GM18498 (cell line): ENCODE measurements at regions not wholly inside any gene's neighbourhood (a gene's known extent, or its start where the extent isn't known, plus 50 kb on each side); places are given as distances from the start of the nearest gene placed in this dataset.

Experiments used
- ATAC-seq: cut with Tn5 transposase; IDR thresholded peaks from one replicate; pipeline ENCODE4 v1.9.1; 2021; ENCODE audit warnings: mild to moderate bottlenecking, moderate library complexity; ENCODE audit not compliant: unreplicated experiment

GRCh38 chr1:218525451-218526197 is 180.5 kb downstream of the TGFB2 start:
- ATAC-seq: no peak

GRCh38 chr1:218526198-218526580 is 181.1 kb downstream of the TGFB2 start:
- no peak for ATAC-seq

- no peak for ATAC-seq
Observed at GRCh38 chr1:218527737-218528136, 182.6 kb downstream of the TGFB2 start.

- ATAC-seq: no peak
Observed at GRCh38 chr1:218529646-218530300, 184.6 kb downstream of the TGFB2 start.

DNA sequence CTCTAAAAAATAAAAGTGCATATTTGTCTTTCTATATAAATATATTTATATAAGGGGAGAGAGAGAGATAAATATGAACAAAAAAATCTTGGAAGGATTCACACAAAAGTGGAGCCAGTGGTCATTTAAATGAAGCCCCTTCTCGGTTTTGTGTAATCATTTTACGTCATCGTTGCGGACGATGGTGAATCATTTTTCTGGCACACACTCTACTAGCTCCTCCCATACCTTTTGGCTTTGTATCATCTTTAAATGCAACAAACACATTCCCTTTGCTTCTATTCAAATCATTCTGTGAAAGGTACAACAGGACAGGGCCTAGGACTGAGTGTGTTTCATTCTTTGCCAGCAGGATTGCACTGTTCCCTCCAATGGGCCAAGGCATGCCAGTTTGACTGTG is 186.8 kb downstream of the TGFB2 start:
- no peak for ATAC-seq

DNA sequence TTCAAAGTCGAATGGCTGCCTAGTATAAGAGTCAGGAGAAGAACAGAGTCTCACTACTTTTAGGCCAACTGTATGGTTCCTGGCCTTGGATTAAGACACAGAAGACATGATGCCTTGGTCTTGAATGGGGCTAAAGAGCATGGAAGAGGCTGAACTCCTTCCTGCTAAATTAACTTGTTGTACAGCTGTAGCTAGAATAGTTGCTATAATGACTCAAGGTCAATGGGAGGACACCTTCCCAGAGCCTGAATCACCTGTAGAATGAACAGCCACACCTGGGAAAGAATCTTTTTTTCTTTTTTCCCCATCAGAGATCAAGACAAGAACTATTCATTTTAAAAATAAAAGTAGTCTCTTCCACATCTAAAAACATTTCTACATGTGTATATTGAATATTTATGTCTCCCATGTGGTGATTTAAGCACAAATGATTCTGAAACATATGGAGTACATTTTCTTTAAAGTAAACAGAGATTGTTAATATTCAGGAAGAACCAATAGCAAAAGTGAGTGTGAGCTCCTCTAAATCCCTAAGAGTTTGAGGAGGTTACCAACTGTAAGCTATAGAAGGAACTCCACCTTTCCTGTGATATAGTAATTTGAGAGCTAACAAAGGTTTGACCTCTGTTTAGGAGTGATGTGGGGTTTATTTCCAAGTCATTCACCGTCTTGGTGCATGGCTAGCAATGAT is 191.3 kb downstream of the TGFB2 start:
- no peak for ATAC-seq

DNA sequence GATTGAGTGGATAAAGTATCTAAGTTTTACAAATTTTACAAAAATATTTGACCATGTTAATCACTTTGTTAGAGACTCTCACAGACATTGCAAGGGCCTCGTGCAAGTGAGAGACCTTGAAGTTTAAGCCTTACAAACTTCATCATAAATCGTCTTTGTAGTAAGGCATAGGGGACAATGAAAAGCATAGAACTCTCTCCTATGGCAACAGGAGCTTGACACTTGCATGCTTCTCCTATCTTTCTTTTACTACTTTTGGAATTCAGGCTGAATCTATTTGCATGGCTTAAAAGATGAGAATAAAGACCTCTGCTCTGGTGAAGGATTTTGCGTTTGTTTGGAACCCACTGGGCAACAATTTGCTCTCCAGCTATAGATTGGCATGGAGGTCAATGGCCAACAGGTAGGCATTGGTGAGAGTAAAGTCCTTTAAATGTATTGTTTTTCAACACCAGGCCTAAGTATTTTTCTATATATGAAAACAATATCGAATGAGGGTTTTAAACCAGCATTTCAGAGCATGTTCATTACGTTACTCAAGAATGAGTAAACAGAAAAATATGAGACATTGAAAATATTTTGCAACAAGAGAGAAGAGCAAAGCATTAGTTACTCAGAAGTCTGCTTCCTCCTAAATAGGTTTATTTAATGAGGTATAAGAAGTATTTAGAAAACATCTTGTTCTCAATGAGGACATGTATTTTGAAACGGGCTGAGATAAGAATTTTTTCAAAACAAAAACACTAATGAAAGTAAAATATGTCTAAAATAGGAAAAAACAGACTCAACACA is 192.2 kb downstream of the TGFB2 start:
- no peak for ATAC-seq

DNA sequence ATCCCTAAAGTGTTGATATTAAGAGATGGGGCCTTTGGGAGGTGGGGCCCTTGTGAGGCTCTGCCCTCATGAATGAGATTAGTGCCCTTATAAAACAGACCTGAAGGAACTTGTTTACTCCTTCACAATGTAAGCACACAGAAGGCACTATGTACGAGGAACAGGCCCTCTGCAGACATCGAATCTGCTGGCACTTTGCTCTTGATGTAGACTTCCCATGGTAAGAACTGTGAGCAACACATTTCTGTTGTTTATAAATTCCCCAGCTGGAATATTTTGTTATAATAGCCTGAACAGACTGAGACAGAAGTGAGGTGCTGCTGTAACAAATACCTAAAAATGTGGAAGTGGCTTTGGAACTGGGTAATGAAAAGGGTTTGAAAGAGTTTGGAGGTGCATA is 193.2 kb downstream of the TGFB2 start:
- ATAC-seq: no peak

DNA sequence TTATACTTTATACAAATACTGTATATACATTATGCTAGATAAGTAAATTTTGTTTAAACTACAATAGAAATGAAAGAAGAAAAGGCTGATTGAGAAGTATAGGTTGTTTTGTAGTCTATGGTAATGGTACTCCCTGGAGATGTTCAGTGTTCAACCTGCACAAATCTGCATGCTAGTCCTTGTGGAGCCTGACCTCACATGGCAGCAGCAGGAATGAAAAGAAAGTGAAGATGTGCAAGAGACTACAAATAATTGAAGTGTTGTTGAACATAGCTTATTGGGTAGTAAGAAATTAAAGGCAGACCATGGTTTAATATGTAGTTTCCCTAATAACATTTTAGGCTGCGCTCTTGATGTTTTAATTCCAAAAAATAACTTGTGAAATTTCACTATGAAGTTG is 201.2 kb downstream of the TGFB2 start:
- ATAC-seq: no peak

DNA sequence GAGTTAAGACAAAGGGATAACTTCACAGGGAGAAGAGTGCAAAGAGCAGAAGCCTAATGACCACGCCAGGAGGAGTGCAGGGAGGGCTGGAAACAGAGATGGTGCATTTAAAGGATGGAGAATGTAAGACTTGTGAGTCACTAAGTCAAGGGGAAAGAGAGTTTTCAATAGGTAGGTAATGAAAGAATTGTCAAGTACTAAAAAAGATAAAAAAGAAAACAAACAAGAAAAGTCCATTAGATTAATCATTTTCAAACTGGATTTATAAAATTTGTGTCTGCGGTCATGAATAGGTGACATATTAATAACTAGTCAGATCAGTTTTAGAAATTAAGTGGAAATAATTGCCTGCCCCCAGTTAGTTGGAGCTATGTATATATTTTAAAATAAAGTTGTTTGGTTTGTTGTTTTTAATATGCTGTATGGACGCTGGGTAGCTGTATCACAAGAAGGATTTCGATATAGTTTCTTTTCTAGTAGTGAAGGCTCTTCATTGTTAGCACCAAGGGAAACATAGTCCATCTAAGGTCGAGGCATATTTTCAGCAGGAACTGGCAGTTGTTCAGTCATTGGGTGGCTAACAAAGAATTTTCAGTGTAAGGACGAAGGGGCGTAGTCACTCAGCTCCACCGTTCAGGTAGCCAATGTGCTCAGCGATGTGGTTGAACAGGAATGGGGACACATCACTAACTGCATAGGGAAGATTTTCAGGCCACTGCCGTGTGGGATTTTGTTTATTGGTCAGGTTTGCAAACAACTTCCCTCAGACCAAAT is 203.0 kb downstream of the TGFB2 start:
- ATAC-seq: no peak

DNA sequence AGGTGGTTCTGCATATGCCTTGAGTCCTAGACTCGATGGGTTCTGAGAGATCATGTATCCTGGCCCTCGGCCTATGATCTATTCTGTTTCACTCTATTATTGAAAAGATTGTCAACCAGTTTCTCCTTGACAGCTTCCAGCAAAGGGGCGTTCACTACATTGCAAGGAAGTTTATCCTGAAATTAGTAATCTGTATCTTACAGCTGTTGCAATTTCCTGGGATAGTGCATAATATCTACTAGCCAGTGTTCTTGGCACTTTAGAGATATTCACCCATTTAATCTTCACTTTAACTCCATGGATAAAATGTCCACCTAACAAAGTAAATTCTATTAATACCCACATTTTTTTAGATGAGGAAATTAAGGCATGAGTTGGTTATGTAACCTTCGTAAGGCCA is 203.6 kb downstream of the TGFB2 start:
- ATAC-seq: no peak

DNA sequence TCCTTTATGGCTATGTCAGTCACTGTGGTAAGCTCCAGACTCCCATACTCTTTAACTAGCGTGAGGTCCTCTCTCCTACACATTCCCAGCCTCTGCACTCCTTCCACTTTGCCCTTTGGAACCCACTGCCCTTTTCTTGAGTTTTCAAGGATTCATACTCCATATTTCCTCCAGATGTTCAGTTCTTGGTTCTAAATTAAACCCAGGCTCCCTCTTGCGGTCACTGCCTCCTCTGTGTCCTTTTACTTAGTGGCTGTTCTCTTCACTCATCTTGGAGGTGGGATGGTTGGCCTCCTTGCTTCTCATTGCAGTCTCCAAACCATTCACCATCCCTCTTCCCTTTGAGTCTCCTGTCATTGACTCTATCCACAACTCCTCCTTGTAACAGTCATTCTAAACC is 208.1 kb downstream of the TGFB2 start:
- ATAC-seq: no peak

DNA sequence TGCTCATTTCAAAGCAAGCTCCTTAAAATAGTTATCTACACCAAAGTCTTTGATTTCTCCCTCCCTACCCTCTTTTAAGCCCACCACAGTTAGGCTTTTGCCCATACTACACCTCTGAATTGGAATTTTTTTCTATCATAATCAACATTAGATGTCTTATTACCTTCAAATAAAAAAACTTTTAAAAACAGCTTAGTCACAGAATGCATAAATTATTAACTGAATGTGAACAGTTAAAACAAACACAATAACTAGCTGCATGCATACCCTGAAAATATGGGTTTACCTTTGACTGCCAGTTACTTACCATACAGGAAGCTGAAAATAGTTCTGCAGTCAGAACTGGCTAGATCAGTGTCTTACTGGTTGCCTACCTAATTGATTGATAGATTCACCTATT is 210.9 kb downstream of the TGFB2 start:
- ATAC-seq: no peak

- ATAC-seq: no peak
Observed at GRCh38 chr1:218557731-218558130, 212.6 kb downstream of the TGFB2 start.

DNA sequence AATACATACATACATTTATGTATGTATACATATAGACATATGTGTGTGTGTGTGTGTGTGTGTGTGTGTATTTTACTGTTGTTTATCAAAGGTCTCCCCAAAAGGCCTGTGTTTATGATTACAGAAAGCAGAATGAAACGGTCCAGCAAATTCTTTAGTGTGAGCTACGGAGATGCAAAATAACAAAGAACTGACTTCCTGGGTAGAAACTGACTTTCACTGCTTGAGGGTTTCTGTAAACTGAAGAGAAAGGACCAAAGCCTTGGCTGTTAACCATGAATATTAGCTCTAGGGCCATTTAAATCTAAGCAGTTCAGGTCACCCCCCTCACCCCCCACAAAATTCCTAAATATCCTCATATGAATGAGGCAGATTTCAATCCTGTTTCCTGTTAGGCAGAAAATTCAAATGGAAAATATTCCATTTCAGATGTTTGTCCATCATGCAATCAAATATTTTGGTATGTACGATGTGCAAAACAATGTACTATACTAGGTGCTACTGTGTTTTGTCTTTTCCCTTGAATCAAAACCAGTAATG is 213.2 kb downstream of the TGFB2 start:
- ATAC-seq: no peak

- ATAC-seq: no peak
Observed at GRCh38 chr1:218565377-218565776, 220.2 kb downstream of the TGFB2 start.

GRCh38 chr1:218568962-218569550 is 223.9 kb downstream of the TGFB2 start:
- ATAC-seq: no peak

DNA sequence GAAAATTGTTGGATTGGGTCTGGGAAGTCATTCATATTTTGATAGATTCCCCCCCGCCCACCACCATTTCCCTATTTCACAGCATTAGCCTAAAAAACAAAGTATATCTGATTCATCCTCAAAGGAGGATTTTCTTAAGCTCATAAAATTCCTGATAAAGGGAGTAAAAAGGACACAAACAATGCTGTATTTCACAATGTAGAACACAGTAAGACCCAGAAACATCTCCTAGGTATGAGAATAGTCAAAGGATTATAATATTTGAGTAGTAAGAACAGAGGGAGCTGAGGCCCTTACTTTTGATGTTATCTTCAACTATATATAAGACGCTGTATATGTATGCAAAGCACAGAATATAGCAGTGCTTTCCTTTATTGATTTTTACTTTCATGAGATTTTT is 225.3 kb downstream of the TGFB2 start:
- ATAC-seq: no peak

DNA sequence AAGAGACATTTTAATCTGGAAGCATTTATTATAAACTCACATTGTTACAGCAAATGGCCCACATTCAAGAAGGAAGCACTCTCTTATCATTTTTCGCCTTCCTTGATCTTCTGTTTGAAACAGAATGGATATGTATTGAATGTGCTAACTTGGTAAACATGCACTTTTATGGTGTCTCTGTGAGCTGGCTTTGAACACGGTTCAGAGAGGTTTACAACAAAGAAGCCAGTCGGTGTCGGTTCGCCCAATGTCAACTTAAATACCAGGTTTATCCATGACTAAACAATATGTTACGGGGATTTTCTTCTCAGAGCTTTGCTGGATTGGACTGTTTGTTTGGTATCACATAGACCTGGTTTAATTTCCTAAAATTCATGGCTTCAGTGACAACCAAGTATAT is 226.4 kb downstream of the TGFB2 start:
- ATAC-seq: no peak

DNA sequence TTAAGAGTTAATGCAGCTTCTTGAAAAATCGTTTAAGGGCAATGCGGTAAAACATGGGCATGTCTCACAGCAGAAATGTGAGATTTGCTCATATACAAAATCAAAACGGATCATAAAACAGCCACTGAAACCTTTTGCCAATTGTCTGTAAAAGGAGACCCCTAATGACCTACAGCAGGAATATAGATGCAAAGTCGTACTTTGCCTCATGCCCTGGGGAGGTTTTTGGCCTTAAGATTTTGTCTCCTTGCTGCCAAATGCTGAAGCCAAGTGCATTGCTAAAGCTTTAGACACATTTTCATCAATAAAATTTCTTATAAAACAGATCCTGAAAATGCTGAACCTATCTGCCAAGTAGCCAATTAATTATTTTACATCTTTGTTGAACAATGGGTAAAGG is 226.9 kb downstream of the TGFB2 start:
- no peak for ATAC-seq
